Activated T-helper 2 cell treated with anti-CD3 and anti-CD28 coated beads, Interferon-gamma antibody, Interleukin-2, Interleukin-4, amounts not matched to agents 10 μg/mL and 5 μg/mL and 100 μg/mL, durations not matched to agents 14 hours and 24 hours and 36 hours (primary cell): ENCODE measurements at regions not wholly inside any gene's neighbourhood (a gene's known extent, or its start where the extent isn't known, plus 50 kb on each side); places are given as distances from the start of the nearest gene placed in this dataset.

Experiments
- DNase-seq: peaks from one replicate; pipeline ENCODE4 v3.0.0; 2021; ENCODE audit warnings: low spot score
- H3K27ac Mint-ChIP-seq: one replicate; pipeline ENCODE4 v1.8.0; 2021; ENCODE audit warnings: mixed read lengths
- H3K27me3 Mint-ChIP-seq: one replicate; pipeline ENCODE4 v1.8.0; 2021; ENCODE audit warnings: low read depth, mixed read lengths
- H3K36me3 Mint-ChIP-seq: one replicate; pipeline ENCODE4 v1.8.0; 2021; ENCODE audit warnings: low read depth, mixed read lengths
- H3K4me1 Mint-ChIP-seq: one replicate; pipeline ENCODE4 v1.8.0; 2021; ENCODE audit warnings: low read depth, mixed read lengths
- H3K4me3 Mint-ChIP-seq: one replicate; pipeline ENCODE4 v1.8.0; 2021; ENCODE audit warnings: low read depth, mild to moderate bottlenecking, moderate library complexity, mixed read lengths
- H3K9me3 Mint-ChIP-seq: one replicate; pipeline ENCODE4 v1.8.0; 2021; ENCODE audit warnings: mixed read lengths
- intact Hi-C: fragments of 100-400 bp; cut with micrococcal nuclease; formaldehyde crosslinking; loops from one replicate; pipeline ENCODE4 v1.15.1; 2023

DNA sequence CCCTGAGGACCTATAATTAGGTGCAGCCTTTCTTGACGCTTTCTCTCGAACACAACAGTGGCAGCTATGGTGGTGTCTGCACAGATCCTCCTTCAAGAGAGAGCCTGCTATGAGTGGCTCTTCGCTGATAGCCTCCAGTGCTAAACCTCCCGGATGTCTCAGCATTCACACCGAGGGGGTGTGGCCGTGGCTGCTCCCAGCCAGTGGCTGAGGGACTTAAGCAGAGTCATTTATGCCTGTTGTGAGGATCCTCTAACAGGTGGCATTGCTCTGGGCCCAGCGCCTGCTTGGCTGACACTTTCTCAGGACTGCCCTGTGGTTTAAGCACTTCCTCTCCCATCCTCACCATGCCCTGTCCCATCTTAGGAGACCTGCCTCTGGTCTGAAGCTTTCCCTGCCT is 592.0 kb upstream of the LRRTM1 start:
- no peaks in the 10 kb centered on the region for H3K4me1 Mint-ChIP-seq
- H3K27me3 Mint-ChIP-seq, result no peaks in the 10 kb centered on the region
- peaks cover 56% of the 10 kb centered on the region for H3K9me3 Mint-ChIP-seq
- no peaks in the 10 kb centered on the region for H3K36me3 Mint-ChIP-seq
- H3K27ac Mint-ChIP-seq, result no peak overlapping the region
- no peak for DNase-seq
- intact Hi-C loops, result no loop called here
- H3K4me3 Mint-ChIP-seq, result no peak overlapping the region

DNA sequence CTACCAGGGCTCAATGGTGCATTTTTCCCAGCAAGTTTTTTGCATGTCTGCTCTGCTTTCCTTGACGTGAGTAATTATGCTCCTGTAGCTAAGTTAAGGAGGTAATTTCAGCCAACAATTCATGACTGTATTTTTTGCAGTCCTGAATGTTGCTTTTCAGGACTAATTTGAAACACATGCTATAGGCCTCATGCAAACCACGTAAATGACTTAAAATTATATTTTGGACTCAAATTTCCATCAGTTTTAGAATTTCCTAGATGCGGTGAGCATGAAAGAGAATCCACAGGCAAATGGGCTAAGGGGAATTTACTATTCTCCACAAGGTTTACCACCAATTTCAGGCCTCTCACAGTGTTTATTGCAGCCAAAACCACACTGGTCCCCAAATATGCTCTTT is 589.9 kb upstream of the LRRTM1 start:
- Mint-ChIP-seq H3K36me3 (no peaks in the 10 kb centered on the region), H3K27ac (no peak overlapping the region), H3K4me3 (no peak overlapping the region), H3K27me3 (no peaks in the 10 kb centered on the region), H3K9me3 (peaks cover 56% of the 10 kb centered on the region), H3K4me1 (no peaks in the 10 kb centered on the region)
- intact Hi-C loops, result no loop called here
- no peak for DNase-seq

DNA sequence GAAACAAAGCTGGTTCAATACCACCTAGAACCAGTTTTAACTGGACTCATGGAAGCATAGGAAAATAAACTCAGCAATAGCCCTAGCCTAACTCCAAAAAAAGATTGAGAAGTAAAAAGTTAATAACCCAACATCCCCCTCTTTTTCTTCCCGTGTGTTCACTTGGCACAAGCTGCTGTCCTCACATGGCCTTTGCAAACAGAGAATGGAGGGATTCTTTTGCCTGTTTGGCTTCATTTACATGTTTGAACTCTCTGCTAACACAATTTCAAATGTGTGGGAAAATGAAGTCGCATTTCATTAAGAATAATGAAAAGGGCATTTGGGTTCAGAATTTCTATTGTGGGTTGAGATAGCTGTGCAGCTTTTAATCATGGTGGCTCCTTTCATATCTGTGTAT is 589.2 kb upstream of the LRRTM1 start:
- intact Hi-C loops, result no loop called here
- Mint-ChIP-seq H3K27ac (no peak overlapping the region), H3K27me3 (no peaks in the 10 kb centered on the region), H3K9me3 (peaks cover 56% of the 10 kb centered on the region), H3K4me1 (no peaks in the 10 kb centered on the region), H3K4me3 (no peak overlapping the region), H3K36me3 (no peaks in the 10 kb centered on the region)
- DNase-seq, result no peak

DNA sequence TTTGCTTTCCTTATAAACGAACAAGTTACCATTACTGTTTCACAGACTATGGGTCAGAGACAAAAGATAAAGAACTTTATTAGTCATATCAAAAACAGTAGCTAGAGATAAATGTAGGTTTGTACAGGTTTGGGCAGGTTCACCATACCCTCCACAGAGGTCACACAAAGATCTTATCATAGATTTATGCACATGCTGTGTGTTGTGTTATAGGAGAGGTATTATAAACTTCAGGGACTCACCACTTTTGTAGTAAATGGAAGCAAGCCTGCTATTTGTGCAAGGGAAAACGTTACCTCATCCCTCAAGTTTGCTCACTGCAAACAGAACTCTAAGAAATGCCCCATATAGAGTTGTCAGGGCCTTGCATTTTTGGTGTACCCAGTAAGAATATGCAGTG is 584.5 kb upstream of the LRRTM1 start:
- no peak overlapping the region for H3K27ac Mint-ChIP-seq
- intact Hi-C loops, result no loop called here

DNA sequence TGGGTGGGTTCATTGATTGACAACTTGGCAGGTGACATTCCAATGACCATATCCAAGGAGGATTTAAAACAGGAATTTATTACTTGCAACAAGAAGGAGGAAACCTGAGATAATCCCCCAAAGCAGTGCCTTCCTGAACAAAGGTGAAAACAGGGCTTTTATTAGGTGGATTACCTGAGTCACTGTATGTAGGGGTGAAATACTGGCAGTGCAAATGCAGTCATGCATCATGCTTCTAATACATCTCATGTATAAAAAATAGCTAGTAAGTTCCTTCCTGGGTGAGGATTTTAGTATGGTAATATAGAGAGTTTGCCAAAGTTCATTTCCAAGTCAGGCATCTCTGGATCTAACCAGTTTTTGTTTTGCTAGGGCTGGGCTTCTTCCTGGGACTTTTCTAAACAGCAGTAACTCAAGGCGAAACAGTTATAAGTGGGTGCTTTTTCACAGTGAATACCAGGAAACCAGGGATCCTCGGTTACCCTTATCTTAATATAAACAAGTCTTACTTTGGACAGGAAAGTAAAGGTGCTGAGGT is 583.4 kb upstream of the LRRTM1 start:
- Mint-ChIP-seq H3K9me3 (peaks cover 28% of the 10 kb centered on the region), H3K36me3 (no peaks in the 10 kb centered on the region), H3K27ac (no peak overlapping the region), H3K4me3 (no peak overlapping the region), H3K4me1 (no peaks in the 10 kb centered on the region), H3K27me3 (no peaks in the 10 kb centered on the region)
- intact Hi-C loops, result no loop called here
- no peak for DNase-seq

More for the DNA sequence above, 584.5 kb upstream of the LRRTM1 start:
- Mint-ChIP-seq H3K9me3 (peaks cover 33% of the 10 kb centered on the region), H3K4me1 (no peaks in the 10 kb centered on the region), H3K27me3 (no peaks in the 10 kb centered on the region), H3K36me3 (no peaks in the 10 kb centered on the region), H3K4me3 (no peak overlapping the region)
- no peak for DNase-seq

DNA sequence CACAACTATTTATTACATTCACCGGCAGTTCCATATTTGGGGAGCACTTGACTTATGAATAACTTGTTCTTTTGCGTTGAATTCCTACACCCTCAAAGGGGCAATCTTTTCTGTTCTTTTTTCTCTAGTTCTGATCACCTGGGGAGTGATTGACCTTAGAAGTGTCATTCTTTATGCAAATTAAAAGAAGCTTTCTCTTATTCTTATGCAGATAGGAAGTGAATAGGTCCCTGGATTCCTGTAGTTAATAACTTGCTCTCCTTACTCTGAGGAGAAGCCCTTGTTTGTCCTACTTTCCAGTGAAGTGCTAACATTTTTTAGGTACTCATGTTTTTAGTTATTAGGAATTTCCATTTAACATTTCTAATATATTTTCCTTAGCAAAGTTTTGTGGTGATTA is 569.8 kb upstream of the LRRTM1 start:
- H3K36me3 Mint-ChIP-seq, result no peaks in the 10 kb centered on the region
- H3K4me1 Mint-ChIP-seq, result no peaks in the 10 kb centered on the region
- no peaks in the 10 kb centered on the region for H3K27me3 Mint-ChIP-seq
- H3K9me3 Mint-ChIP-seq, result peaks cover 56% of the 10 kb centered on the region
- no peak overlapping the region for H3K27ac Mint-ChIP-seq
- intact Hi-C loops, result no loop called here
- DNase-seq, result no peak
- H3K4me3 Mint-ChIP-seq, result no peak overlapping the region

DNA sequence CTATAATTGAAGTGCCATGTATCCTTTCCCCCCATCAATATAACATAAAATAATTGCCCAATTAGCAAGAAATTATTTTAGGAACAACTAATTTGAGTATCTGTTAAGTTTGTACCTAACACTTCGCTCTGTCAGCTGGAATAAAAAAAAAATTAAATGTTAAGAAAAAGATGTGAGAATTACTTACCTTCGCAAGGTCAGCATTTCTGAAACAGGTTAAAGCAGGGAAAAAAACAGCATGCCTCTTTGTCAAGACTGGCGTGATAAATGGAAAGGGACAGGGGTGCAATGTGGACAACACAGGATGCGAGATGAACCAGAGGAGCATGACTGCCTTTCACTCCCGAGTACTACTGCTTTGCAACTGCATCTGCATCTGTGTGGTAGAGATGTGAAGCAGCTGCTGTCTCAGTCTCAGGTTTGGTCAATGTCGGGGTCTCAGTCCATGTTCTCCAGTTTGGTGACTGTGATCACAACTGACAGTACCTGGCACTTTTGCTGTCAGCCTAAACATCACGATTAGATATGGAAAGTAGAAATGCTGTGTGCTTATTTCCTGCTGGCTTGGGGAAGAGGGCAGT is 565.4 kb upstream of the LRRTM1 start:
- Mint-ChIP-seq H3K4me1 (no peaks in the 10 kb centered on the region), H3K4me3 (no peak overlapping the region), H3K27me3 (no peaks in the 10 kb centered on the region), H3K9me3 (peaks cover 47% of the 10 kb centered on the region), H3K27ac (no peak overlapping the region), H3K36me3 (no peaks in the 10 kb centered on the region)
- intact Hi-C loops, result no loop called here
- DNase-seq, result no peak

DNA sequence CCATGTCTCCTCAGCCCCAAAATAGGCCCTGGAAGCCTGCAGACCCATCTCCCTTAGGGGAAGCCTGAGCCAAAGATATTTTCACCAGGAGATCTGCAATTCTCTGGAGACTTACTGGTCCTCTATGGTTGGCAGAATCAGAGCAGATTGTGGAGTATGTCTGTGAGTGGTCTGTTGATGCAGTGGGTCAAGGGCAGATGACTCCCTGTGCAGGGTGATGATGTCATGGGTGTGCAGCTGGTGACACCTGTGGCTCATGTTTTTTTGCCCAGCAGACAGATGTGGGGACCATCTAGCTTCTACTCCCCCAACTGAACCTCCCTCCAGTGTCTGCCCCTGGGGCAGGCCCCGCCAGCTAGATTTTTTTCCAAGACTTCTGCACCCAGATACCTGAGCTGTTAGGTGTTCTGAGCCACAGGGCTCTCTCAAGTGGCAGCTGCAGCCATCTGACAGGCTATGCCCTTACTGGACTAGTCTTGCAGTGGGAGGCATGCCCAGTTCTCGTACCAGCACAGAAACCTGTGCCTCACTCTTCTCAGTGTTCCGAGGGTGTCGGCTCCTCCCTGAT is 558.7 kb upstream of the LRRTM1 start:
- Mint-ChIP-seq H3K9me3 (peaks cover 28% of the 10 kb centered on the region), H3K27ac (no peak overlapping the region), H3K4me1 (no peaks in the 10 kb centered on the region), H3K27me3 (no peaks in the 10 kb centered on the region), H3K36me3 (no peaks in the 10 kb centered on the region), H3K4me3 (no peak overlapping the region)
- DNase-seq, result no peak
- intact Hi-C loops, result no loop called here

DNA sequence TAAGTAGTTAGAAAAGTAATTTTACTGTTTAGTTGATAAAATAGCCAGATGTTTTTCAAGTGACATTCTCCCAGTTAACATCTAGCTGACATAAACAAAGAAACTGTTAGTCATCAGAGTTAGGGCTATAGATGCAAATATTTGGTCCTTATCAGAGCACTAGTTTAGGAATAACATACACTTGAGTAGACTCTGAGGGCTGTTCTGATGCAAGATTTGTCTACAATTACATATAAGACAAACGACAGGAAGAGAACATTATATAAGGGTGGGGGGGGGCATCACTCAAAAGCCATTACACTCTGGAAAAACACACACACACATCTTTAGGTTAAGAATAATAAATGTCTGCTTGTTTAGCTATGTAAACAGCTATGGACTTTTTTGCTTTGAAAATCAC is 554.4 kb upstream of the LRRTM1 start:
- intact Hi-C loops, result no loop called here
- Mint-ChIP-seq H3K36me3 (no peaks in the 10 kb centered on the region), H3K9me3 (peaks cover 21% of the 10 kb centered on the region), H3K27ac (no peak overlapping the region), H3K4me3 (no peak overlapping the region), H3K27me3 (no peaks in the 10 kb centered on the region), H3K4me1 (no peaks in the 10 kb centered on the region)
- DNase-seq, result no peak

DNA sequence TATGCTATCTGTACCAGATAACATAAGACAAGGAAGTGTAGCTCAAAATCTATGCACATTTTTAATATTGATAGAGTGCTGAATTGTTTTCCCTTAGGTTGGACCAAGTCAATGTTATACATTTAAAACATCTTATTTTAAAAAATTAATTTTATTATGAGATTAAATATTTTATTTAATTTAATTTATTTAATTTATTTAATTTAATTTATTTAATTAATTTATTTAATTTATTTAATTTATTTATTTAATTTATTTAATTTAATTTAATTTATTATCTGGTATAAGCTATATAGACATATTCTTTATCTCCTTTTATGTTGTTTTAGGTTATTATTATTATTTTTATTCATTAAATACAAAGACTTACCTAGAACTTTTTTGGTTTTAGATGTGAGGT is 551.7 kb upstream of the LRRTM1 start:
- Mint-ChIP-seq H3K36me3 (no peaks in the 10 kb centered on the region), H3K9me3 (peaks cover 32% of the 10 kb centered on the region), H3K4me3 (no peak overlapping the region), H3K27ac (no peak overlapping the region), H3K4me1 (no peaks in the 10 kb centered on the region), H3K27me3 (no peaks in the 10 kb centered on the region)
- intact Hi-C loops, result no loop called here
- no peak for DNase-seq

DNA sequence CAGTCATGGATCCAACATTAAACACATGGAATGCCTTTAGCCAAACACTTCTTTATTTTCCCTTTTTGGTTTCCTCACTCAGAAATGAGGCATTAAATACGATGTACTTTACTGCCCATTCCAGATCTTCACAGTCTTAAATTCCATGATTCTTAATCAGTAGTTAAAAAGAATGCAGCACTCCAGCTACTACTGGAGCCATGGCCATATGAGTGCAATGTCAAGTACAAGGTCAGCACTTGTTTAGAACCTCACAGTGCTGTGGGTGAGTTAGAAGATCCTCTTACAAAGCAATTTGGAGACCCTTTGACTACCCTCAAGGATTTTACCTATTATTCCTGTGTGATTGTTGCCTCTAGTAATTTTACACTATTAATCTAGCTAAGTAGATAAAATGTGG is 550.3 kb upstream of the LRRTM1 start:
- no peaks in the 10 kb centered on the region for H3K27me3 Mint-ChIP-seq
- no peak for DNase-seq
- no peaks in the 10 kb centered on the region for H3K36me3 Mint-ChIP-seq
- H3K4me1 Mint-ChIP-seq, result no peaks in the 10 kb centered on the region
- intact Hi-C loops, result no loop called here
- peaks cover 39% of the 10 kb centered on the region for H3K9me3 Mint-ChIP-seq
- H3K4me3 Mint-ChIP-seq, result no peak overlapping the region
- H3K27ac Mint-ChIP-seq, result no peak overlapping the region

DNA sequence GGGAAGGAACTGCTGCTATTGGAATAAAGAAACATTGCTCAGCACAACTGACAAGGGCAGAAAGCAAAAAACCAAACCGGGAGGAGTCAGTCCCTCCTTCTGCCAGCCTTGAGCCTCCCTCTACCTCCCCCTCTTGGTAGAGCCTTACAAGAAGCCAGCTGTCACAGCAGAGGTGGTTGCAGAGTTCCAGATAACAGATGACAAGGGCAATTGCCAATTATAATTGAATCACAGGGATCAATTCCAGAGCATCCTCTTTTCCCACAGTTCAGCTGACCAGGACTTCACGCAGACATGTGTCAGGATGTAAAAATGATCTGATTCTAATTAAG is 548.2 kb upstream of the LRRTM1 start:
- H3K9me3 Mint-ChIP-seq, result peaks cover 42% of the 10 kb centered on the region
- H3K4me3 Mint-ChIP-seq, result no peak overlapping the region
- no peak overlapping the region for H3K27ac Mint-ChIP-seq
- no peaks in the 10 kb centered on the region for H3K36me3 Mint-ChIP-seq
- H3K27me3 Mint-ChIP-seq, result no peaks in the 10 kb centered on the region
- no peak for DNase-seq
- intact Hi-C loops, result no loop called here
- H3K4me1 Mint-ChIP-seq, result no peaks in the 10 kb centered on the region

DNA sequence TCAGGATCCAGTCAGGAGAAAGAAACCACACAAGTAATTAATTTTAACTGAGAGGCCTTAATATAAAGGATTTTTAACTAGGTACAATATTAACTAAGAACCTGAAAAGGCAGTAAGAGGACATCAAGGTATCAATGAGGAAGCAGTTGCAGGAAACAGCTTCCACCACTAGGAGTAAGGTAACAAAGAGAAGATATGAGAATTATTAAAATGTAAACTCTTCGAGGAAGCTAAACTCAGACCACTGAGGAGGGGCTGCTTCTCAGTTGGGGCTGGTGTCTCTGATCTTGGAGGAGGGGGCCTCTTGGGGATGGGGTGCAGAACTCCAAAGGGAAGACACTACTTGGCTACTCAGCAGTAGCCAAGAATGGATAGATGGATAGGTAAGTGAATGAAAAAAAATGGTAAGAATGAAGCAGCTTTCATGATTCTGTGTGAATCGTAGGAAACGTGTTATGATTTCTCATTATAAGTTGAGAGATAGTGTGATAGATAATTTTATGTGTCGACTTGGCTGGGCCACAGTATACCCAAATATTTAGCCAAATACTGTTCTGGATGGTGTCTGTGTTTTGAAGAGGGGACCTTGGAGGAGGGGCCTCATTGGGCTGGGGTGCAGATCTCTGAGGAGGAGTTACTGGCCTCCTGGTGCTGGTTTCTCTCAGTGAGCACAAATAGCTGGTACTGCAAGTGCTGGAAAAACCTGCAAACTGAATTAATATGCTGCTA is 547.7 kb upstream of the LRRTM1 start:
- H3K36me3 Mint-ChIP-seq, result no peaks in the 10 kb centered on the region
- H3K27me3 Mint-ChIP-seq, result no peaks in the 10 kb centered on the region
- no peak for DNase-seq
- H3K9me3 Mint-ChIP-seq, result peaks cover 41% of the 10 kb centered on the region
- no peak overlapping the region for H3K27ac Mint-ChIP-seq
- intact Hi-C loops, result no loop called here
- H3K4me3 Mint-ChIP-seq, result no peak overlapping the region
- no peaks in the 10 kb centered on the region for H3K4me1 Mint-ChIP-seq
